HCT116 (cell line): ENCODE measurements at regions not wholly inside any gene's neighbourhood (a gene's known extent, or its start where the extent isn't known, plus 50 kb on each side); places are given as distances from the start of the nearest gene placed in this dataset.

Experiments used
- ATAC-seq: fragments of 200-7000 bp; cut with Tn5 transposase; 2 replicates; pipeline ENCODE4 v1.9.1; 2020; ENCODE audit warnings: mild to moderate bottlenecking, moderate library complexity
- BruUV-seq: library from RNA; stranded (reverse); fragments of 400-500 nt; replicated peaks from 2 replicates; lab custom pipeline; 2021; lab: Mats Ljungman, UMichigan
- CTCF ChIA-PET: fragments of 300-600 bp; sonication (Branson Sonifier 250); formaldehyde crosslinking; loops from one replicate; lab custom pipeline; 2021; ENCODE audit warnings: antibody characterized with exemption; lab: Charles Lee
- POLR2A ChIA-PET: fragments of 300-600, 350-600 bp; sonication (Branson Sonifier 250); formaldehyde crosslinking; loops from one replicate; lab custom pipeline; 2021; ENCODE audit warnings: antibody characterized with exemption; lab: Charles Lee
- RAD21 ChIA-PET, 2 experiments: fragments of 300-600 bp; sonication (Branson Sonifier 250); formaldehyde crosslinking; loops; one replicate each; lab custom pipeline; 2023; ENCODE audit warnings: low total read pairs in 2 of 2; ENCODE audit not compliant: uncharacterized antibody in 2 of 2, unreplicated experiment in 2 of 2, low non-redundant PET in 1 of 2; lab: Charles Lee
- DNase-seq: peaks from one replicate; pipeline ENCODE4 v3.0.0-alpha.2; 2010; ENCODE audit warnings: low read depth, low spot score
- H2AFZ ChIP-seq: fragments of 200-600 bp; shearing (Covaris generic), sonication (generic); 2 replicates; pipeline ENCODE4 v1.6.1; 2017; ENCODE audit warnings: low read depth, mixed run types, mixed read lengths, antibody characterized with exemption, low read length; ENCODE audit not compliant: poor library complexity, severe bottlenecking
- H3K27ac ChIP-seq: 2 replicates; pipeline ENCODE4 v1.5.1; 2012; ENCODE audit warnings: low read depth, low read length
- H3K27me3 ChIP-seq: fragments of 200-600 bp; sonication (generic); 2 replicates; pipeline ENCODE4 v1.6.1; 2016; ENCODE audit warnings: mixed run types, low read length, mixed read lengths; ENCODE audit not compliant: insufficient read depth
- H3K36me3 ChIP-seq, 2 experiments: fragments of 200-500 bp in 1 of 2; fragments of 200-600 bp in 1 of 2; sonication (Bioruptor generic) in 1 of 2; sonication (generic) in 1 of 2; 2 replicates each; pipeline versions ENCODE4 v1.5.1 to v1.6.1; 2014 to 2016; ENCODE audit warnings: low read length in 2 of 2, inconsistent platforms in 1 of 2, mixed read lengths in 1 of 2, mixed run types in 1 of 2; ENCODE audit not compliant: insufficient read depth in 2 of 2, control insufficient read depth in 1 of 2
- H3K4me1 ChIP-seq, 2 experiments: fragments of 200-600 bp in 1 of 2; sonication (generic) in 1 of 2; 2 replicates each; pipeline versions ENCODE4 v1.5.1 to v1.6.1; 2012 to 2017; ENCODE audit warnings: low read length in 2 of 2, inconsistent platforms in 1 of 2, mild to moderate bottlenecking in 1 of 2, mixed read lengths in 1 of 2, mixed run types in 1 of 2, moderate library complexity in 1 of 2; ENCODE audit not compliant: insufficient read depth in 2 of 2, control insufficient read depth in 1 of 2
- H3K4me2 ChIP-seq: fragments of 200-600 bp; sonication (generic); 2 replicates; pipeline ENCODE4 v1.6.1; 2017; ENCODE audit warnings: mixed run types, low read length, mixed read lengths
- H3K4me3 ChIP-seq, 2 experiments: fragments of 200-600 bp in 1 of 2; sonication (generic) in 1 of 2; replicated peaks in 1 of 2; 2 replicates each; pipeline ENCODE4 v1.5.1; 2011 to 2016; ENCODE audit warnings: low read length in 2 of 2, control low read depth in 1 of 2, low read depth in 1 of 2, mild to moderate bottlenecking in 1 of 2, mixed read lengths in 1 of 2, mixed run types in 1 of 2
- H3K79me2 ChIP-seq: fragments of 200-600 bp; sonication (generic); 2 replicates; pipeline ENCODE4 v1.6.1; 2017; ENCODE audit warnings: mild to moderate bottlenecking, mixed run types, low read length, moderate library complexity, mixed read lengths; ENCODE audit not compliant: insufficient read depth
- H3K9ac ChIP-seq: fragments of 200-600 bp; sonication (generic); 2 replicates; pipeline ENCODE4 v1.6.1; 2016; ENCODE audit warnings: low read length, mixed read lengths
- H3K9me2 ChIP-seq: fragments of 200-600 bp; sonication (generic), shearing (Covaris generic); 2 replicates; pipeline ENCODE4 v1.6.1; 2017; ENCODE audit warnings: mixed run types, mild to moderate bottlenecking, moderate library complexity; ENCODE audit not compliant: insufficient read depth
- H3K9me3 ChIP-seq, 2 experiments: fragments of 200-500 bp in 1 of 2; fragments of 200-600 bp in 1 of 2; sonication (Bioruptor generic) in 1 of 2; sonication (generic) in 1 of 2; 2 replicates each; pipeline ENCODE4 v1.6.1; 2014 to 2017; ENCODE audit warnings: low read length in 2 of 2, mixed read lengths in 2 of 2, inconsistent platforms in 1 of 2, low read depth in 1 of 2, mild to moderate bottlenecking in 1 of 2, mixed run types in 1 of 2, moderate library complexity in 1 of 2; ENCODE audit not compliant: control insufficient read depth in 1 of 2, insufficient read depth in 1 of 2
- H4K20me1 ChIP-seq: fragments of 200-600 bp; sonication (generic), shearing (Covaris generic); 2 replicates; pipeline ENCODE4 v1.6.1; 2017; ENCODE audit warnings: mixed run types, mild to moderate bottlenecking, moderate library complexity; ENCODE audit not compliant: insufficient read depth
- ATF3 ChIP-seq: IDR thresholded peaks from 2 replicates; pipeline ENCODE4 v1.6.1; 2012
- EGR1 ChIP-seq: IDR thresholded peaks from 2 replicates; pipeline ENCODE4 v1.6.1; 2012; ENCODE audit warnings: low read depth
- ELF1 ChIP-seq: IDR thresholded peaks from 2 replicates; pipeline ENCODE4 v1.6.1; 2012; ENCODE audit warnings: low read depth, borderline replicate concordance
- POLR2A ChIP-seq: IDR thresholded peaks from 2 replicates; pipeline ENCODE4 v1.7.0; 2011; ENCODE audit warnings: borderline replicate concordance; ENCODE audit not compliant: insufficient read depth, insufficient read length; ENCODE audit errors: extremely low read depth
- RAD21 ChIP-seq: IDR thresholded peaks from 2 replicates; pipeline ENCODE4 v1.6.1; 2012; ENCODE audit warnings: low read depth, mild to moderate bottlenecking
- REST ChIP-seq: IDR thresholded peaks from 2 replicates; pipeline ENCODE4 v1.6.1; 2012; ENCODE audit warnings: low read depth
- SRF ChIP-seq: IDR thresholded peaks from 2 replicates; pipeline ENCODE4 v1.6.1; 2012; ENCODE audit warnings: low read depth
- TCF7L2 ChIP-seq: IDR thresholded peaks from 2 replicates; pipeline ENCODE4 v1.7.0; 2011; ENCODE audit warnings: borderline replicate concordance, inconsistent platforms; ENCODE audit not compliant: insufficient read depth, insufficient read length; ENCODE audit errors: extremely low read depth
- ZNF274 ChIP-seq: fragments of 200-500 bp; sonication (Bioruptor generic); IDR thresholded peaks from 2 replicates; pipeline ENCODE4 v1.6.1; 2014; ENCODE audit warnings: mild to moderate bottlenecking, low read depth, low read length, inconsistent platforms
- intact Hi-C: fragments of 100-400 bp; cut with micrococcal nuclease; formaldehyde crosslinking; loops from 2 replicates; pipeline ENCODE4 v1.10.0; 2022

GRCh38 chr10:63683686-63684085 is 162.5 kb downstream of the REEP3 start:
- POLR2A ChIA-PET, result interaction anchor here (1.8 kb wide), 1 partner anchor 20 kb away, joined by 5 read pairs; no protein-coding TSS in a partner anchor
- no peak overlapping the region for H3K4me3 ChIP-seq
- no peaks in the 10 kb centered on the region for H4K20me1 ChIP-seq
- ATAC-seq (no peak), DNase-seq (no peak)
- no peaks in the 10 kb centered on the region for H3K79me2 ChIP-seq
- H3K9ac ChIP-seq, result no peak overlapping the region
- intact Hi-C loops, result no loop called here
- H3K4me2 ChIP-seq, result no peak overlapping the region
- RAD21 ChIA-PET, result no interaction called here
- no TSS peak for BruUV-seq
- no peaks in the 10 kb centered on the region for H3K36me3 ChIP-seq
- no peak overlapping the region for H3K27ac ChIP-seq
- H3K9me2 ChIP-seq, result no peaks in the 10 kb centered on the region
- H3K4me1 ChIP-seq, result no peaks in the 10 kb centered on the region
- no peak overlapping the region for H2AFZ ChIP-seq
- no peaks in the 10 kb centered on the region for H3K27me3 ChIP-seq
- CTCF ChIA-PET, result no interaction called here
- no peaks in the 10 kb centered on the region for H3K9me3 ChIP-seq
- TF ChIP-seq TCF7L2, result no peak
- TF ChIP-seq POLR2A, result no peak
- no peak for TF ChIP-seq ZNF274
- no peak for TF ChIP-seq RAD21
- no peak for TF ChIP-seq ELF1
- no peak for TF ChIP-seq EGR1

- CTCF ChIA-PET, result no interaction called here
- no peak overlapping the region for H3K9ac ChIP-seq
- no peaks in the 10 kb centered on the region for H3K9me2 ChIP-seq
- no peaks in the 10 kb centered on the region for H3K9me3 ChIP-seq
- intact Hi-C loops, result no loop called here
- H2AFZ ChIP-seq, result peak overlapping the region; percentile 15
- RAD21 ChIA-PET, result no interaction called here
- ATAC-seq (no peak), DNase-seq (no peak)
- no peaks in the 10 kb centered on the region for H3K79me2 ChIP-seq
- H4K20me1 ChIP-seq, result no peaks in the 10 kb centered on the region
- no peaks in the 10 kb centered on the region for H3K4me1 ChIP-seq
- TF ChIP-seq TCF7L2 (no peak), EGR1 (no peak), SRF (no peak), ATF3 (no peak), REST (no peak)
- no peaks in the 10 kb centered on the region for H3K27me3 ChIP-seq
- no peaks in the 10 kb centered on the region for H3K36me3 ChIP-seq
- POLR2A ChIA-PET, result no interaction called here
- no TSS peak for BruUV-seq
- H3K4me2 ChIP-seq, result no peak overlapping the region
- no peak overlapping the region for H3K4me3 ChIP-seq
- no peak overlapping the region for H3K27ac ChIP-seq
These were observed 163.2 kb downstream of the REEP3 start for GRCh38 chr10:63684257-63684936.
